SK-N-SH (cell line): ENCODE measurements at regions not wholly inside any gene's neighbourhood (a gene's known extent, or its start where the extent isn't known, plus 50 kb on each side); places are given as distances from the start of the nearest gene placed in this dataset.

Experiments
- EP300 ChIP-seq, 2 experiments: IDR thresholded peaks; 2 replicates each; pipeline versions ENCODE4 v1.4.0 to v1.6.1; 2012; ENCODE audit warnings: borderline replicate concordance in 1 of 2, low read depth in 1 of 2, low read length in 1 of 2
- EZH2phosphoT487 ChIP-seq: fragments of 200-600 bp; sonication (generic); IDR thresholded peaks from 2 replicates; pipeline ENCODE4 v1.6.1; 2017; ENCODE audit warnings: low read depth, mixed run types, mild to moderate bottlenecking, antibody characterized with exemption, moderate library complexity, borderline replicate concordance
- POLR2AphosphoS5 ChIP-seq: IDR thresholded peaks from 2 replicates; pipeline ENCODE4 v1.6.1; 2012; ENCODE audit warnings: low read depth, low read length
- RFX5 ChIP-seq: IDR thresholded peaks from 2 replicates; pipeline ENCODE4 v1.6.1; 2012; ENCODE audit warnings: mild to moderate bottlenecking, improper control_type of control experiment, low read length
- SMC3 ChIP-seq: IDR thresholded peaks from 2 replicates; pipeline ENCODE4 v1.6.1; 2012; ENCODE audit warnings: low read depth, low read length, improper control_type of control experiment
- TEAD4 ChIP-seq: IDR thresholded peaks from 2 replicates; pipeline ENCODE4 v1.4.0; 2012; ENCODE audit warnings: mild to moderate bottlenecking, borderline replicate concordance; ENCODE audit not compliant: insufficient read depth
- TF ChIP-seq, protein P1 (sequence below): fragments of 200-600 bp; sonication (generic); IDR thresholded peaks from 2 replicates; pipeline ENCODE4 v1.6.1; 2017; ENCODE audit warnings: antibody characterized with exemption, mild to moderate bottlenecking, moderate library complexity

DNA sequence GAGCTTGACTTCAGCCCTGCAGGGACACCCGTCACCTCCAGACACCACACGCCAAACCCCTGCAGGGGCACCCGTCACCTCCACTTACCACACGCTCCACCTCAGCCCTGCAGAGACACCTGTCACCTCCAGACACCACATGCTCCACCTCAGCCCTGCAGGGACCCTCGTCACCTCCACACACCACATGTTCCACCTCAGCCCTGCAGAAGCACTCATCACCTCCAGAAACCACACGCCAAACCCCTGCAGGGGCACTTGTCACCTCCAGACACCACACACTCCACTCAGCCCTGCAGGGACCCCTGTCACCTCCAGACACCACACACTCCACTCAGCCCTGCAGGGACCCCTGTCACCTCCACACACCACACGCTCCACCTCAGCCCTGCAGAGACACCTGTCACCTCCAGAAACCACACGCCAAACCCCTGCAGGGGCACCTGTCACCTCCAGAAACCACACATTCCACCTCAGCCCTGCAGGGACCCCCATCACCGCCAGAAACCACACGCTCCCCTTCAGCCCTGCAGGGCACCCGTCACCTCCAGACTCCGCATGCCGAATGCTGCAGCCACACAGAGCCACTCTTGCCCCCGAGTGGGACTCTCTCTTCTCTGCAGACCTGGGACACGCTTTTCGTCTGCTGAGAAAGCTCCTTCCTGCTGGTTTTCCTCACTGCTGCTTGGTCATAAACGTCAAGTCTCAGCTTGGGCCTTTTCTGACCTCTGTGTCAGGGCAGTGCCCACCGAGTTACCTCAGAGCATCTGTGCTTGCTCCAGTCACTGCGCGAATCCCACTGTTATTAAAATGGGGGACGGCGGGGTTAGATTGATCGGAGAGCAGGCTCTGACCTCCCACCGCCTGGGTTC, 77.5 kb upstream of the SALL3 start:
- TF ChIP-seq EP300 (IDR thresholded peaks at IDR 0.05; ENCODE audit: borderline replicate concordance in 1 of 2, low read depth in 1 of 2, low read length in 1 of 2) (no peak), TEAD4 (no peak), RFX5 (no peak), POLR2AphosphoS5 (no peak), SMC3 (no peak), EZH2phosphoT487 (no peak)
- TF ChIP-seq, protein P1, sequence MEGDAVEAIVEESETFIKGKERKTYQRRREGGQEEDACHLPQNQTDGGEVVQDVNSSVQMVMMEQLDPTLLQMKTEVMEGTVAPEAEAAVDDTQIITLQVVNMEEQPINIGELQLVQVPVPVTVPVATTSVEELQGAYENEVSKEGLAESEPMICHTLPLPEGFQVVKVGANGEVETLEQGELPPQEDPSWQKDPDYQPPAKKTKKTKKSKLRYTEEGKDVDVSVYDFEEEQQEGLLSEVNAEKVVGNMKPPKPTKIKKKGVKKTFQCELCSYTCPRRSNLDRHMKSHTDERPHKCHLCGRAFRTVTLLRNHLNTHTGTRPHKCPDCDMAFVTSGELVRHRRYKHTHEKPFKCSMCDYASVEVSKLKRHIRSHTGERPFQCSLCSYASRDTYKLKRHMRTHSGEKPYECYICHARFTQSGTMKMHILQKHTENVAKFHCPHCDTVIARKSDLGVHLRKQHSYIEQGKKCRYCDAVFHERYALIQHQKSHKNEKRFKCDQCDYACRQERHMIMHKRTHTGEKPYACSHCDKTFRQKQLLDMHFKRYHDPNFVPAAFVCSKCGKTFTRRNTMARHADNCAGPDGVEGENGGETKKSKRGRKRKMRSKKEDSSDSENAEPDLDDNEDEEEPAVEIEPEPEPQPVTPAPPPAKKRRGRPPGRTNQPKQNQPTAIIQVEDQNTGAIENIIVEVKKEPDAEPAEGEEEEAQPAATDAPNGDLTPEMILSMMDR, result no peak
